ENCODE measurements at regions not wholly inside any gene's neighbourhood (a gene's known extent, or its start where the extent isn't known, plus 50 kb on each side); places are given as distances from the start of the nearest gene placed in this dataset.
"Not testable (repeated sequence)": the region's sequence is repeated elsewhere in the genome, so short reads cannot be mapped to it uniquely, and the experiment has no call there.

DNA sequence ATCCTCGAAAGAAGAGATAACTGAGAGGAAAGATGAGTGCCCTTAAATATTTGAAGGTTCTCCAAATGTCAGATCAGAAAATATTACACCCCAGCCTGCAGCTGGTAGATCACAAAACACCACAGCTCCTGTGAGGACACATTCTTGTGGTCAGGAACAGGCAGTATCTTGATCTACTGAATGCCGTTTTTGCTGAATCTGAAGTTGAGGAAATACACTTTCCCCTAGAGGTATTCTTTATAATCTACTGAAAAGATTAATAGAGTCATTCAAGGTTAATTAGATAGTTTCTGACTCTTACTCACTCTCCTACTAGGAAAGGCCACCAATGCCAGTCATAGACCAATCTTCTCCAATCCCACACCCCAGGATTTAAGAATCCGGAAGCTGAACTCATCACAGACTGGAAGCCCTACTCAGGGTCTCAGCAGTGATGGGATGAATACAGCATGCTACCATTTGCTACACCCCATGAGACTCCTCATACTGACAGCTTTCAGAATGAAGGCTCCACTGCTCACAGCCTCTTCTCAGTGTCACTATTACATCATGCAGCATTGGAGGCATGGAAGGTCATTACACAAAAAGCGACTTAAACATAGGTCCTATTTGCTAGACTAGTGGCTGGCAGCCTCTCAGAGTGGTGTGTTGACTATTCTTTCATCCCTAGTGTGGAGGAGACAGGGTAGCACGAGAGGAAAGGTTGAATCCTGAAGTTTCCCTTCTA, 143.9 kb upstream of the SLC1A3 start:
- intact Hi-C loops (cut with micrococcal nuclease; ENCODE audit: unreplicated experiment) = no loop called here
- Histone ChIP-seq H3K36me3 (ENCODE audit: control insufficient read depth, insufficient read depth, low read length) (no peaks in the 10 kb centered on the region), H3K9me3 (peaks cover 6% of the 10 kb centered on the region; the same call in 1 of the 2 replicates), H3K4me3 (ENCODE audit: low read depth, low read length) (no peak overlapping the region), H3K4me1 (peaks cover 30% of the 10 kb centered on the region), H3K27me3 (replicated peaks; ENCODE audit: control insufficient read depth, insufficient read depth, low read length) (no peaks in the 10 kb centered on the region)
- ChIA-PET POLR2A (no interaction called here), CTCF (no interaction called here)
- H3K4me3 Mint-ChIP-seq (ENCODE audit: unreplicated experiment) = no peak overlapping the region
- H3K36me3 Mint-ChIP-seq (ENCODE audit: insufficient read depth, unreplicated experiment) = no peaks in the 10 kb centered on the region
- TF ChIP-seq, protein P1, sequence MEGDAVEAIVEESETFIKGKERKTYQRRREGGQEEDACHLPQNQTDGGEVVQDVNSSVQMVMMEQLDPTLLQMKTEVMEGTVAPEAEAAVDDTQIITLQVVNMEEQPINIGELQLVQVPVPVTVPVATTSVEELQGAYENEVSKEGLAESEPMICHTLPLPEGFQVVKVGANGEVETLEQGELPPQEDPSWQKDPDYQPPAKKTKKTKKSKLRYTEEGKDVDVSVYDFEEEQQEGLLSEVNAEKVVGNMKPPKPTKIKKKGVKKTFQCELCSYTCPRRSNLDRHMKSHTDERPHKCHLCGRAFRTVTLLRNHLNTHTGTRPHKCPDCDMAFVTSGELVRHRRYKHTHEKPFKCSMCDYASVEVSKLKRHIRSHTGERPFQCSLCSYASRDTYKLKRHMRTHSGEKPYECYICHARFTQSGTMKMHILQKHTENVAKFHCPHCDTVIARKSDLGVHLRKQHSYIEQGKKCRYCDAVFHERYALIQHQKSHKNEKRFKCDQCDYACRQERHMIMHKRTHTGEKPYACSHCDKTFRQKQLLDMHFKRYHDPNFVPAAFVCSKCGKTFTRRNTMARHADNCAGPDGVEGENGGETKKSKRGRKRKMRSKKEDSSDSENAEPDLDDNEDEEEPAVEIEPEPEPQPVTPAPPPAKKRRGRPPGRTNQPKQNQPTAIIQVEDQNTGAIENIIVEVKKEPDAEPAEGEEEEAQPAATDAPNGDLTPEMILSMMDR (IDR thresholded peaks at IDR 0.05; ENCODE audit: insufficient read depth in 1 of 2, low read depth in 1 of 2, low read length in 1 of 2, severe bottlenecking in 1 of 2, unreplicated experiment in 1 of 2) = no peak
- H3K4me1 Mint-ChIP-seq (ENCODE audit: low read depth, unreplicated experiment) = peaks cover 29% of the 10 kb centered on the region
- peaks cover 11% of the 10 kb centered on the region for H3K9me3 Mint-ChIP-seq (ENCODE audit: unreplicated experiment)
- H3K27ac Mint-ChIP-seq (ENCODE audit: unreplicated experiment) = no peak overlapping the region
- DNase-seq = no peak
- H3K27me3 Mint-ChIP-seq (ENCODE audit: insufficient read depth, unreplicated experiment) = no peaks in the 10 kb centered on the region
- BruUV-seq (replicated peaks) = no TSS peak

DNA sequence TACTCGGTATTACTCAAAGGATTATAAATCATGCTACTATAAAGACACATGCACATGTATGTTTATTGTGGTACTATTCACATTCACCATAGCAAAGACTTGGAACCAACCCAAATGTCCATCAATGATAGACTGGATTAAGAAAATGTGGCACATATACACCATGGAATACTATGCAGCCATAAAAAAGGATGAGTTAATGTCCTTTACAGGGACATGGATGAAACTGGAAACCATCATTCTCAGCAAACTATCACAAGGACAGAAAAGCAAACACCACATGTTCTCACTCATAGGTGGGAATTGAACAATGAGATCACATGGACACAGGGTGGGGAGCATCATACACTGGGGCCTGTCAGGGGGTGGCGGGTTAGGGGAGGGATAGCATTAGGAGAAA, 130.5 kb upstream of the SLC1A3 start:
- H3K27me3 ChIP-seq (replicated peaks; ENCODE audit: control insufficient read depth, insufficient read depth, low read length); H3K4me3 ChIP-seq (ENCODE audit: low read depth, low read length); H3K4me1 ChIP-seq; POLR2A ChIA-PET; H3K4me1 Mint-ChIP-seq (ENCODE audit: low read depth, unreplicated experiment); H3K36me3 Mint-ChIP-seq (ENCODE audit: insufficient read depth, unreplicated experiment); CTCF ChIA-PET; DNase-seq; H3K9me3 ChIP-seq; H3K4me3 Mint-ChIP-seq (ENCODE audit: unreplicated experiment); H3K36me3 ChIP-seq (ENCODE audit: control insufficient read depth, insufficient read depth, low read length); H3K27me3 Mint-ChIP-seq (ENCODE audit: insufficient read depth, unreplicated experiment); H3K27ac Mint-ChIP-seq (ENCODE audit: unreplicated experiment); H3K9me3 Mint-ChIP-seq (ENCODE audit: unreplicated experiment); BruUV-seq (replicated peaks); intact Hi-C loops (cut with micrococcal nuclease; ENCODE audit: unreplicated experiment): not testable (repeated sequence)

DNA sequence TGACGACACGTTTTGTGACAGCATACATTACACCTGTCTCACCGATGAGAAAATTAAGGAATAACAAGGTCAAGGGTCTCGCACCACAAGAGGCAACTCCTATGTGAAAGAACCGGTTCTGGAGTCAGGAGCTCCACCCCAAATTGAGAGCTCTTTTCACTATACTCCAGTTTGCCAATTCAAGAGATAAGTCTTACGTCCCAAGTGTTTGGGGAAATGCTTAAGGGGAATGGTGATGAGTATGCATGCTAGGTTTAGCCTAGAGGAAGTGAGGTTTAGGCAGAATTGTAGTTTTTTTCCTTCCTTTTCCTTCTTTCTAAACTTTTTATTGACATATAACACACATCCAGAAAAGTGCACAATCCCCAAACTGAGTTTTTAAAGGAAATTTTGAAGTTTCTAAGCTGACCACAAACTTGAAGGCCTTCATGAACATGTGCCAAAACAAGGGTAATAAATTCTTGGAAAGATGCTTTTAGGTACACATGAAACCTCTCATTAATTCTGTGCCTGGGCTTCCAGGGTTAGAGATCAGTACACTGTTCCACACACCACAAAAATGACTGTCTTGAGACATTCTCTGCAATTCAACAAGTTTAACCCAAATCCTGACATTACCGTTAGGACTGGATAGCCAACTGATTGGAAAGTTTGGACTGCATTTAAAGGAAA, 127.6 kb upstream of the SLC1A3 start:
- no TSS peak for BruUV-seq (replicated peaks)
- ChIA-PET POLR2A (no interaction called here), CTCF (no interaction called here)
- no peaks in the 10 kb centered on the region for H3K27me3 ChIP-seq (replicated peaks; ENCODE audit: control insufficient read depth, insufficient read depth, low read length)
- Mint-ChIP-seq H3K36me3 (ENCODE audit: insufficient read depth, unreplicated experiment) (peaks cover 4% of the 10 kb centered on the region), H3K4me1 (ENCODE audit: low read depth, unreplicated experiment) (peaks cover 7% of the 10 kb centered on the region), H3K27me3 (ENCODE audit: insufficient read depth, unreplicated experiment) (no peaks in the 10 kb centered on the region), H3K27ac (ENCODE audit: unreplicated experiment) (no peak overlapping the region), H3K4me3 (ENCODE audit: unreplicated experiment) (no peak overlapping the region), H3K9me3 (ENCODE audit: unreplicated experiment) (no peaks in the 10 kb centered on the region)
- TF ChIP-seq, protein P1 (IDR thresholded peaks at IDR 0.05; ENCODE audit: insufficient read depth in 1 of 2, low read depth in 1 of 2, low read length in 1 of 2, severe bottlenecking in 1 of 2, unreplicated experiment in 1 of 2) = no peak
- no peak for DNase-seq
- intact Hi-C loops (cut with micrococcal nuclease; ENCODE audit: unreplicated experiment) = no loop called here
- peaks cover 5% of the 10 kb centered on the region for H3K9me3 ChIP-seq
- no peak overlapping the region for H3K4me3 ChIP-seq (ENCODE audit: low read depth, low read length)
- H3K36me3 ChIP-seq (ENCODE audit: control insufficient read depth, insufficient read depth, low read length) = no peaks in the 10 kb centered on the region
- H3K4me1 ChIP-seq = no peaks in the 10 kb centered on the region; the same call in 1 of the 2 replicates

All from Caco-2 (cell line).